ENCODE measurements at regions not wholly inside any gene's neighbourhood (a gene's known extent, or its start where the extent isn't known, plus 50 kb on each side); places are given as distances from the start of the nearest gene placed in this dataset.
"Not testable (repeated sequence)": the region's sequence is repeated elsewhere in the genome, so short reads cannot be mapped to it uniquely, and the experiment has no call there.

- FAIRE-seq = no peak
These were observed 523.9 kb upstream of the NRP1 start for GRCh38 chr10:33858326-33858725.

GRCh38 chr10:33853221-33853620, 518.8 kb upstream of the NRP1 start:
- FAIRE-seq = not testable (repeated sequence)

- no peak for FAIRE-seq
These were observed 508.9 kb upstream of the NRP1 start for GRCh38 chr10:33843379-33843778.

- peak; percentile 38 for FAIRE-seq
These were observed 507.2 kb upstream of the NRP1 start for GRCh38 chr10:33841678-33842077.

- no peak for FAIRE-seq
These were observed 504.3 kb upstream of the NRP1 start for GRCh38 chr10:33838731-33839130.

- FAIRE-seq = no peak
These were observed 503.3 kb upstream of the NRP1 start for GRCh38 chr10:33837736-33838135.

- FAIRE-seq = no peak
These were observed 501.1 kb upstream of the NRP1 start for GRCh38 chr10:33835556-33835955.

GRCh38 chr10:33833566-33833965, 499.1 kb upstream of the NRP1 start:
- no peak for FAIRE-seq

- no peak for FAIRE-seq
These were observed 497.8 kb upstream of the NRP1 start for GRCh38 chr10:33832124-33832787.

- no peak for FAIRE-seq
These were observed 497.1 kb upstream of the NRP1 start for GRCh38 chr10:33831591-33831990.

GRCh38 chr10:33829899-33830298, 495.4 kb upstream of the NRP1 start:
- FAIRE-seq = not testable (repeated sequence)

- no peak for FAIRE-seq
These were observed 494.1 kb upstream of the NRP1 start for GRCh38 chr10:33828592-33828991.

GRCh38 chr10:33826186-33826585, 491.7 kb upstream of the NRP1 start:
- no peak for FAIRE-seq

- FAIRE-seq = no peak
These were observed 488.3 kb upstream of the NRP1 start for GRCh38 chr10:33822774-33823173.

- FAIRE-seq = no peak
These were observed 486.1 kb upstream of the NRP1 start for GRCh38 chr10:33820531-33820930.

- no peak for FAIRE-seq
These were observed 484.7 kb upstream of the NRP1 start for GRCh38 chr10:33819206-33819605.

- no peak for FAIRE-seq
These were observed 483.9 kb upstream of the NRP1 start for GRCh38 chr10:33818343-33818742.

GRCh38 chr10:33817605-33818004, 483.1 kb upstream of the NRP1 start:
- FAIRE-seq = no peak

- FAIRE-seq = no peak
These were observed 481.3 kb upstream of the NRP1 start for GRCh38 chr10:33815776-33816175.

GRCh38 chr10:33813871-33814270, 479.4 kb upstream of the NRP1 start:
- FAIRE-seq = no peak

GRCh38 chr10:33813415-33813814, 478.9 kb upstream of the NRP1 start:
- FAIRE-seq = no peak

GRCh38 chr10:33812586-33812985, 478.1 kb upstream of the NRP1 start:
- no peak for FAIRE-seq

- FAIRE-seq = no peak
These were observed 476.5 kb upstream of the NRP1 start for GRCh38 chr10:33810986-33811385.

- no peak for FAIRE-seq
These were observed 475.3 kb upstream of the NRP1 start for GRCh38 chr10:33809732-33810131.

GRCh38 chr10:33808475-33808874, 474.0 kb upstream of the NRP1 start:
- no peak for FAIRE-seq

Data from islet of Langerhans (tissue), 1 donor.